DND-41 (cell line): ENCODE measurements at regions not wholly inside any gene's neighbourhood (a gene's known extent, or its start where the extent isn't known, plus 50 kb on each side); places are given as distances from the start of the nearest gene placed in this dataset.

Source experiments
- EZH2 ChIP-seq: IDR thresholded peaks from 3 replicates; pipeline ENCODE4 v1.6.1; 2012; ENCODE audit warnings: borderline replicate concordance, low read depth, mild to moderate bottlenecking, moderate library complexity, low read length, inconsistent platforms; ENCODE audit not compliant: severe bottlenecking
- TF ChIP-seq, protein P1 (sequence below): IDR thresholded peaks from 2 replicates; pipeline ENCODE4 v1.5.1; 2012; ENCODE audit warnings: borderline replicate concordance, low read length, moderate library complexity, mild to moderate bottlenecking; ENCODE audit not compliant: poor library complexity, severe bottlenecking; ENCODE audit errors: extremely low read depth

GRCh38 chr13:65095161-65096082 is 2134.7 kb downstream of the PCDH9 start:
- TF ChIP-seq EZH2: no peak
- TF ChIP-seq, protein P1, sequence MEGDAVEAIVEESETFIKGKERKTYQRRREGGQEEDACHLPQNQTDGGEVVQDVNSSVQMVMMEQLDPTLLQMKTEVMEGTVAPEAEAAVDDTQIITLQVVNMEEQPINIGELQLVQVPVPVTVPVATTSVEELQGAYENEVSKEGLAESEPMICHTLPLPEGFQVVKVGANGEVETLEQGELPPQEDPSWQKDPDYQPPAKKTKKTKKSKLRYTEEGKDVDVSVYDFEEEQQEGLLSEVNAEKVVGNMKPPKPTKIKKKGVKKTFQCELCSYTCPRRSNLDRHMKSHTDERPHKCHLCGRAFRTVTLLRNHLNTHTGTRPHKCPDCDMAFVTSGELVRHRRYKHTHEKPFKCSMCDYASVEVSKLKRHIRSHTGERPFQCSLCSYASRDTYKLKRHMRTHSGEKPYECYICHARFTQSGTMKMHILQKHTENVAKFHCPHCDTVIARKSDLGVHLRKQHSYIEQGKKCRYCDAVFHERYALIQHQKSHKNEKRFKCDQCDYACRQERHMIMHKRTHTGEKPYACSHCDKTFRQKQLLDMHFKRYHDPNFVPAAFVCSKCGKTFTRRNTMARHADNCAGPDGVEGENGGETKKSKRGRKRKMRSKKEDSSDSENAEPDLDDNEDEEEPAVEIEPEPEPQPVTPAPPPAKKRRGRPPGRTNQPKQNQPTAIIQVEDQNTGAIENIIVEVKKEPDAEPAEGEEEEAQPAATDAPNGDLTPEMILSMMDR: no peak
